ENCODE measurements at regions not wholly inside any gene's neighbourhood (a gene's known extent, or its start where the extent isn't known, plus 50 kb on each side); places are given as distances from the start of the nearest gene placed in this dataset.

GRCh38 chrX:107566604-107567262 lies 61.6 kb upstream of the PRPS1 start:
- Mint-ChIP-seq H3K27me3 (ENCODE audit: low read depth) (peaks cover 5% of the 10 kb centered on the region), H3K9me3 (no peaks in the 10 kb centered on the region), H3K36me3 (ENCODE audit: low read depth) (no peaks in the 10 kb centered on the region), H3K4me1 (ENCODE audit: low read depth) (no peaks in the 10 kb centered on the region), H3K27ac (no peak overlapping the region), H3K4me3 (no peak overlapping the region)

- peaks cover 5% of the 10 kb centered on the region for H3K27me3 Mint-ChIP-seq (ENCODE audit: low read depth)
- H3K36me3 Mint-ChIP-seq (ENCODE audit: low read depth) = no peaks in the 10 kb centered on the region
- H3K4me1 Mint-ChIP-seq (ENCODE audit: low read depth) = no peaks in the 10 kb centered on the region
- no peaks in the 10 kb centered on the region for H3K9me3 Mint-ChIP-seq
- H3K4me3 Mint-ChIP-seq = no peak overlapping the region
- no peak overlapping the region for H3K27ac Mint-ChIP-seq
Observed at GRCh38 chrX:107567370-107567769, 60.9 kb upstream of the PRPS1 start.

- Mint-ChIP-seq H3K9me3 (no peaks in the 10 kb centered on the region), H3K27ac (no peak overlapping the region), H3K27me3 (ENCODE audit: low read depth) (peaks cover 5% of the 10 kb centered on the region), H3K36me3 (ENCODE audit: low read depth) (no peaks in the 10 kb centered on the region), H3K4me1 (ENCODE audit: low read depth) (no peaks in the 10 kb centered on the region), H3K4me3 (no peak overlapping the region)
Observed at GRCh38 chrX:107571296-107571998, 56.9 kb upstream of the PRPS1 start.

- H3K27ac Mint-ChIP-seq = no peak overlapping the region
- H3K4me1 Mint-ChIP-seq (ENCODE audit: low read depth) = no peaks in the 10 kb centered on the region
- H3K36me3 Mint-ChIP-seq (ENCODE audit: low read depth) = no peaks in the 10 kb centered on the region
- H3K27me3 Mint-ChIP-seq (ENCODE audit: low read depth) = no peaks in the 10 kb centered on the region
- no peak overlapping the region for H3K4me3 Mint-ChIP-seq
- no peaks in the 10 kb centered on the region for H3K9me3 Mint-ChIP-seq
Observed at GRCh38 chrX:107573016-107573415, 55.3 kb upstream of the PRPS1 start.

- Mint-ChIP-seq H3K27ac (no peak overlapping the region), H3K9me3 (no peaks in the 10 kb centered on the region), H3K27me3 (ENCODE audit: low read depth) (no peaks in the 10 kb centered on the region), H3K36me3 (ENCODE audit: low read depth) (no peaks in the 10 kb centered on the region), H3K4me3 (no peak overlapping the region), H3K4me1 (ENCODE audit: low read depth) (no peaks in the 10 kb centered on the region)
Observed at GRCh38 chrX:107574054-107574683, 54.1 kb upstream of the PRPS1 start.

GRCh38 chrX:107574711-107575110 lies 53.6 kb upstream of the PRPS1 start:
- Mint-ChIP-seq H3K4me1 (ENCODE audit: low read depth) (no peaks in the 10 kb centered on the region), H3K36me3 (ENCODE audit: low read depth) (no peaks in the 10 kb centered on the region), H3K27ac (no peak overlapping the region), H3K4me3 (no peak overlapping the region), H3K9me3 (no peaks in the 10 kb centered on the region), H3K27me3 (ENCODE audit: low read depth) (no peaks in the 10 kb centered on the region)

- no peak overlapping the region for H3K4me3 Mint-ChIP-seq
- no peaks in the 10 kb centered on the region for H3K9me3 Mint-ChIP-seq
- no peaks in the 10 kb centered on the region for H3K27me3 Mint-ChIP-seq (ENCODE audit: low read depth)
- H3K36me3 Mint-ChIP-seq (ENCODE audit: low read depth) = no peaks in the 10 kb centered on the region
- no peak overlapping the region for H3K27ac Mint-ChIP-seq
- H3K4me1 Mint-ChIP-seq (ENCODE audit: low read depth) = no peaks in the 10 kb centered on the region
Observed at GRCh38 chrX:107576392-107576791, 51.9 kb upstream of the PRPS1 start.

- Mint-ChIP-seq H3K4me3 (no peak overlapping the region), H3K9me3 (no peaks in the 10 kb centered on the region), H3K4me1 (ENCODE audit: low read depth) (no peaks in the 10 kb centered on the region), H3K36me3 (ENCODE audit: low read depth) (no peaks in the 10 kb centered on the region), H3K27me3 (ENCODE audit: low read depth) (no peaks in the 10 kb centered on the region), H3K27ac (no peak overlapping the region)
Observed at GRCh38 chrX:107576841-107577240, 51.5 kb upstream of the PRPS1 start.

- Mint-ChIP-seq H3K27ac (no peak overlapping the region), H3K27me3 (ENCODE audit: low read depth) (no peaks in the 10 kb centered on the region), H3K9me3 (no peaks in the 10 kb centered on the region), H3K4me1 (ENCODE audit: low read depth) (no peaks in the 10 kb centered on the region), H3K4me3 (no peak overlapping the region), H3K36me3 (ENCODE audit: low read depth) (no peaks in the 10 kb centered on the region)
Observed at GRCh38 chrX:107577933-107578332, 50.4 kb upstream of the PRPS1 start.

Data from T-helper 1 cell treated with Interleukin-12 subunit alpha and Interleukin-12 subunit beta and Interleukin-4 antibody, amounts not matched to agents 30 μg/mL and 1 μg/mL, for 36 hours (primary cell).